Fibroblast of skin of right biceps (primary cell): ENCODE measurements at regions not wholly inside any gene's neighbourhood (a gene's known extent, or its start where the extent isn't known, plus 50 kb on each side); places are given as distances from the start of the nearest gene placed in this dataset.

Experiments
- DNase-seq: peaks from one replicate; pipeline ENCODE4 v3.0.0-alpha.2; 2013

DNA sequence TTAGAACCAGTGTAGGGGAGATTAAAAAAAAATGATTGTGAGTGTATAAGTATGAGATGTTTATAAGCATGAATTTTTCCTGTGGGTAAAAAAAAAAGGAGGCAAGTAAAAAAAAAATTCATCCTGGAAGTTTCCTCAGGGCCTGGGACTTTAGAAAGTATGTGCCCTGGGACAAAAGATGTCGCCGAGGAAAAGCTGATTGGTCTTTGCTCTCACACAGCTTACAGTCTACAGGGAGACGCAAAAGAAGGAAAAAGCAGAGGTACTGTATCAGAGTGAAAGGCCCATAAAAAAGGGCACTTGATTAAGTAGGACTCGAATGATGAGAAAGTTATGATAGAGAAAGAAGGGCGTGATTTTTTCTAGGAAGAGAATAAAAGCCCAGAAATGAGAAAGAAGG, 501.4 kb upstream of the MEF2C start:
- DNase-seq: no peak

DNA sequence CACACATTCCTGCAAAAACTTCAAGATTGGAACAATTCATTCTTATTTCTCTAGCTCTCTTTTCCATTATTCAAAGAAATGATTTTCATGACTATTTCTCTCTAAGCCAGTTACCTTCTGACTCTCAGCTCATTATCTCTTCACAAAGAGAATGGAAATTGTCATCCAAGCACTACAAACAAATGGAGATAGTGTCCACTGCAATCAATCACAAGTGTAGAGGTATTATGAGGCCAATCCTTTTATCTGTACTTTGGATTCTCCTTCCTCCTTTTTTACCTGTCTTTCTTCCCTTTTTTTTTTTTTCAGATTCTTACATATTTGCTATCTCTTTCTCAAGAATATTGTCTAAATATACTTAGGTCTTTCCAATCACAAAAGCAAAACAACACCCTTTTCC, 497.7 kb upstream of the MEF2C start:
- DNase-seq: no peak

DNA sequence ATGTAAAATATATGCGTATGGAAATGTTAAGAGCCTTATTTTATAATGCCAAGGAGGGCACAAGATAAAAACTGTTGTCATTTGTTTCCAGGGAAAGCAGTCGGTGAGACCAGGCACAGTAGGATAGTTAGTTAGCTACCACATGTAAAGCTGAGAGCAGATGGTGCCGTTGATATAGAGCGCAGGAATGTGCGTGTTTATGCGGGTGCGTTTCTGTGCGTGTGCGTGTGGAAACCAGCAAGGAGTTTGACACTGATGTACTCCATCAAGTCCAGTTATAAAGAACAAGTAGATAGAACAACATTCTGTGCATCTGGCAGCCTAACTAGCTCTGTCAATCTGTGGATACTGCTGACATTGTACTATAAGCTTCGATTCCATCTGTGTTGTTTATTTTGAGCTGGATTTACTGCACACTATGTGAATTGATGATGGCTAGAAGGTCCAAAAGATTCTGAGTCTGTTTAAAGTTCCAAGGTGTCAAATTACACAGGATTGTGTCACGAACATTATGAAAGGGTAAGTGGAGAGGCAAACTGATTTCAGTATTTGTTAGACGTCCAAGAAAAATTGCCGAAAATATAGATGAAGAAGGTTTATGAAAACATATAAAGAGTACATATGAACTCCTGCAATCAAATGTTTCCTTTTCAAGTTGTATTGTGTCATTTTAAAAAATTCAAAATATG, 494.9 kb upstream of the MEF2C start:
- no peak for DNase-seq

DNA sequence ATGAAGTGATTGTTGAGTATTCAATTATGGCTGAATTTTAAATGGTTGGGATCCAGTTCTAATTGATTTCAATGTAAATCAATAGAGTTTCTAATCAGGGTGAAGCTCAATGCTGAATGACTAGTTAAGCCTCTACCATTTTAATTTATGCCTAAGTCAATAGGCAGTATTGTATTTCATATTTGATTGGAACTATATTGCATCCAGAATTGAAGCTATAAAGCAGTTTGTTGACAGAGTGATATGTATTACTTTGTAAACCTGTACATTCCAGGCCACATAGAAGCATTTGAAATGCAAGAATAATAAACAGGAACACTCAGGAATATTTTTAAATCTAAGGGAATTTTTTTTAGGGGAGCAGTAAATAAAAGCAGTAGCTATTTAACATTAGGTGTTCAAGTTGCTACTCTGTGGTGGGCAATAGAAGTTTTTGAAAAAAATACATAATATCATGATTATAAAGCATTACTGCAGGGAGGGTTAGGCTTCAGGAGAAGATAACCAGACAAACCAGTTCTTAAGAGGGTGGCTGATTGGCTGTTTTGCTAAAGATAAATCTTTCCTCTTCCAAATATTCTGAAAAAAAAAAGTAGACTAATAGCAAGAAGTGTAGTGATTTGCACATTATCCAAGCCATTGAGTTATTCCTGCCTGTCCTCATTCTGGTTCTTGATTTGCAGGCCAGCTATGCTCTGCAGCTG, 492.0 kb upstream of the MEF2C start:
- DNase-seq: no peak

DNA sequence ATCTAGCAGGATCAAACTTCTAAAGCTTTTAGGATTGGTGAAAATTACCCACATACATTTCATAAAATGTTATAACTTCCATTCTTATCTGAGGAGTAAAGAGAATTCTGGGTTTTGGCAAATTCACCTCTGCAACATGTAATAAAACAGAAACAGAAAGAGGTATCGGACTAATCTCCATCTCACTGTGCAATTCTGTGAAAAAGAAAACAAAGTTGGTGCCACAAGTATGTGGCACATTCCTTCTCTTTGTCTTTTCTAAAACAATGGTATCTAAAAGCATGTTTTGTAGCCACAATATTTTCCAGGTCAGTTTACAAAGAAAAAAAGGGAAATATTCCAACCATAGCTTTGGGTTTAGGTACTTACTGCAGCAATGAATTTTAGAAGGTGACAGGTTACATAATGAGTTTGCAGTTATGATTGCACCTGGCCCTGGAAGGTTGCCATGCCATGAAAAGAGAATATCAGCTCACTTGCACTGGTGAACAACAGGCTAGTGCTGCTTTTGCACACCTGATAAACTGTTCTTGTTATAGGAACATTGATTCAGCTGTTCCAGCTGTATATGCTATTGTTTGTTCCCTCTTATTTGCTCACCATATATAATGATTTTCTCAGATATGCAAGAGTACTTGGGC, 491.3 kb upstream of the MEF2C start:
- no peak for DNase-seq

DNA sequence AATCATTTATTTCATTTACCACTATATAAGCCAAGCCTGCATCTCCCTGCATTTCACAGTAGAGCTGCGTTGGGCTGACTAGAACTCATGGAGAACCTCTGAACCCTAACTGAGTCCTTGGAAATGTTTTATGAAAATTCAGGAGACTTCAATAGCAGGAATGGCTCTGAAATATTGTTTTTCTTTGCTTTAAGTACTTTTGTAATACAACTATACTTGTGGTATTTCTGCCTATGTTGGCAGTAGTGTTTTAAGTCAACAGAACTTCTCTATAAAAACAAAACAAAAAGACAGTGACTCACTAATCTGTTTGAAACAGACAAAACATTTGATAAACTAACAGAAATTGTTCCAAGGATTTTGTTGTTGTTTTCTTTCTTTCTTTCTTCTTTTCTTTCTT, 489.2 kb upstream of the MEF2C start:
- no peak for DNase-seq

DNA sequence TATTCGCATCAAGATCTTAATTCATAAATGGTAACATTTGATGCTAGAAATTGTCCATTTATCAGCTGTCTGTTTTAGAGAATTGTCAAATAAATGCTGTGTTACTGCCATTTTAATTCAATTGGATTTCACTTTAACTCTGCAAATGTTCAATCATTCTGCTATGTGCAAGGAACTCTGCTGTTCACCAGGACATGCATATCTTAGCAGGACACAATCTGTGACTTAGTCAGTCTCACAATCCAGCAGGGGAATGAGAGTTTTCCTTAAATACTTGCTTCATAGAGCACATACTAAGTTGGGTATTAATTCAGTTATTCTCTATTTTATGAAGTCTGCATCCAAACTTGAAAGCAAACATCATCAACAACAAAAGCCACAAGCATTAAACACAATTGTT, 488.7 kb upstream of the MEF2C start:
- no peak for DNase-seq

DNA sequence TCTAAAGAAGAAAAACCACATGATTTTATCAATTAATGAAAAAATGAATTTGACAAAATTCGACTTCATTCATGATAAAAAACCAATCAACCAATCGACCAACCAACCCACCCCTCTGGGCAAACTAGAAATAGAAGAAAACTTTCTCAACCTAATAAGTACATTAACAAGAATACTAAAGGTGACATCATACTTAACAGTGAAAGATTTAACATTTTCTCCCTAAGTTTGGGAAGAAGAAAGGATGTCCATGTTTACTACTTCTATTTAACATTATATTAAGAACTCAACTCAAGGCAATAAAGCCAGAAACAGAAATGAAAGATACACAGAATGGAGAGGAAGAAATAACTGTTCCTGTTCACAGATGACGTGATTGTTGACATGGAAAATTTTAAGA, 476.1 kb upstream of the MEF2C start:
- no peak for DNase-seq

DNA sequence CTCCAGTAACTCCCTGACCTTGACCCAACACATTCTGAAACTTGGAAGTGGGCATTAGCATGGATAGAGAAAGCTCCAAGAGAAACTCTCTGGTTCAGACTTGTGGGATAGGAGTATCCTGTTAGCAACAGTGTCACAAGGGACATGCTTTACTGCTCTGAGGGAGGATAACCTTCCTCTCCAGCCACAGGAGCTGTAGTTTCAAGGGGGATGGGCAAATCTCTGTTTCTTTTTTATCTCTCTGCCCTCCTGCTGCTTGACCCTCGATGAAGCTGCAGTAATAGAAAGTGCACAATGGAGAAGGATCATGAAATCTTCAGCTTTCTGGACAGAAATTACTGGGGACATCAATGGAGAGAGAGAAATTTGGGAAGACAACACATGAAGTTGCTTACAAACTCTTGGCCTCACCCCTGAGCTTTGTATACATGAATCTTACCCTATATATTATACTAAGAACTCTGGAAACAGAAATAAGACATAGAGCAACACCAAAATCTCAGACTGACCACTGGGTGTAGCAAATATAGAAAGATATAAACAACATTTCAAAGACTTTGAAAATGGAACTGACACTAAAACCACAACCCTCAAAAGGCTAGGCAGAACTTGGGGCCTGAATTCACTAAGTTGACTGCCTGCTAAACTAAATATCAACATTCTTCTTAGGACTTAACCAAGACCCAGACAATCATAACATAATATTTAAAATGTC, 471.0 kb upstream of the MEF2C start:
- DNase-seq: no peak

DNA sequence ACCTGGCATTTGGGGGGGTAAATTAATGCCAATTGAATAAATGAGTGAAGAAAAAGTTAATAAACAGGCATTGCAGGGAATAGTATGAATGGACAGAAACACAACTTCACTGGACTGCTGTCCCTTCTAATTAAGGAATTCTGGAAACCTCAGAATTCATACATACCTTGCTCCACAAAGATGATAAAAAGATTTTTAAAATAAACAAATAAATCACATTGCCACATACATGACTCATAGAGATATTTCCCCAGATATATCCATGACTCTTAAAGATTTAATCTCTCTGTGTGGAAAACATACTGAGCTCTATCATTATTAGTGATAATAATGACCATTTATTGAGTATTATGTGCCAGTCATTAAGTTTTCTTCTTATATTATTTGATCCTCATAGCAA, 469.0 kb upstream of the MEF2C start:
- DNase-seq: peak; percentile 49

DNA sequence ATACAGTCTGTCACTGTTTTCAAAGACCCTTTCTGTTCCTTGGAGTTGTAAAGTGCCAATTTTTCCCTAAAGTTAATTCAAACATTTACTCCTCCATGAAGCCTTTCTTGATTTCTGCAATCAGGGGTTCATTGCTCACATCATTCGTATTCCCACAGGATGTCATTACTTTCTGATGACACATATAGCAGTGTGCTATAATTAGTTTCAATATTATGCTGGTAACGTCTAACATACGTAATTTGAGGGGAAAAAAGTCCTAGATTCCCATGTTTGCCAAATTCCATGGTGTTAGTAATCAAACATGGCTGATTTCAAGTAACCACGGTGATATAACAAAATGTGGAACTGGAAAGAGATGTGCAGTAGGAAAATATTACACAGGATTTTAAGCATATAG, 468.2 kb upstream of the MEF2C start:
- DNase-seq: peak; percentile 91

DNA sequence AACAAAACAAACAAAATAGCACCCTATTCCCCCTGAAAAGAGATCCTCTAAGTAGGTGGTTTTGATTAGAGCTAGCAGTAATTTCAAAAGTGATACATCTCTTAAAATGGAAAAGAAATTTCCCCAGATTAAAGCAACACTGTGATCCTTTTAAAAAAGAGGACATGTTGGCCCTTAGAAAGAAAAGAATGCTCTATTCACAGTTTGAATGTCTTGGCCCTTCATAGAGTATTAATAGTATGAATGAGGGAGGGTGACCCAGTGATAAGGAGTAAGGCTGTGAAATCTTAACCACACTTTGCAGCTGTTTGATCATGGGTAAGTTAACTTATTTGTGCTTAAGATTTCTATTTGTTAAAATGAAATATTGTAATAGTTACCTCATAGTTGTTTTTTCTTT, 467.7 kb upstream of the MEF2C start:
- no peak for DNase-seq

DNA sequence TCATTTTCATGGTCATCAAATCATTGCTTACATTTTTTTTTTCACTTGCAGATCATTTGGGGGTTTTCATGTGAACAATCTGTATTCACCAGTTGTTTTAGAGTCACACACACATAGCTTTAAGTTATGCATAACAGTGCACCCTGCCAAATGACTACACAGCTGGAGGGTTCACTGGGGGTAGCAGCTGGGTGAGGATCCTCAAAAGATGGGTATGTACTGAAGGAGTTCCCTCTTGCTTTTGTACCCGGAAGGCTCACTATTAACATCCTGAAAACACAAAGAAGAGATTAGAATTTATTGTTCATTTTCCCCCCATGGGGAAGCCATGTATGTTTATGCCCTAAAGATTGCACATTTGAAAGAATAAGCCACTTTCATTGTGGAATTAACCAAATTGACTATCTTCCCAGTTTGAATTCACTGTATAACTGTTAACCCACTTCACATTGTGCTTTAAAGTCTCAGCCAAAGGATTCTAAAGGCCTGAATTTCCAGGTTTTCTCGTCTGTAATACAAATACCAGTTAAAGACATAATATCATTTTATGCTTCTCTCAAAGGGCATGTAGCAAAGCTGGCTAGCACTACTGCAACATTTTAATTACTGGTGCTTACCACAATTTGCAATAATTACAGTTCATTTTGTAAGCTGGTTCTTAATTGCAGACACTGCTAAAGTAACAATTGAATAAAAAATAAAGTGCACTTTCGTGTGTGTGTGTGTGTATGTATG, 466.4 kb upstream of the MEF2C start:
- peak; percentile 12 for DNase-seq

DNA sequence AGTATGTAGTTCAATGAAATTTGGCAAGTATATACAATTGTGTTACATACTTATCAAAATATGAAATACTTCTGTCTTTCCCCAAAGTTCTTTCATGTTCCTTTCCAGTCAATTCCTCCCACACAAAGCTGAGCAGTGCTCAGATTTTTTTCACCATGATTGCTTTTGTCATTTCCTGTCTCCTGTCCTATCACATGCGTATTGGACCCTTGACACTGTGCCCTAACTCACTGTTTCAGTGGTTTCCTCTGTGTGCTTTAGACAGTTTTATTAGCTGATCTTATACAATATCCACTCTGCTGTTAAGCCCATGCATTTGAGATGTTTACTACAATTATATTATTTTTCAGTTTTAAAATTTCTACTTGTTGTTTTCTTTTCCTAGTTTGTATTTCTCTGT, 463.6 kb upstream of the MEF2C start:
- no peak for DNase-seq

DNA sequence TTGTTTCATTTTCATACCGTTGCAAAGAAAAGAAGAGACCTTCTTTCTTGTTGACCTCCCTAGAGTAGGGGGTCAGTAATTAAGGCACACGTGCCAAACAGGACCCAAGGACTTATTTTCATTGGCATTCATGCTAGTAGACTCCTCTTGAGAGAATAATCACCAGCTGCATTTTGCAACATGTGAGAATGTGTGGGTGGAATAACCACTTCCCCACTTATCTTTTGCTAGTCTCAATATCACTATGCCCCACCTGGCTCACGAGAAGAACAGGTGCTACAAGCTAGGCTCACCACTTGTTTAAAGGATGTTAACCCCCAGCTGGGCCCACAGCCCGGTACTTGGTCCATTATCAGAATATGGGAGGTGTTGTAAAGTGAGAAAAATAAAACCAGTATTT, 460.7 kb upstream of the MEF2C start:
- no peak for DNase-seq

DNA sequence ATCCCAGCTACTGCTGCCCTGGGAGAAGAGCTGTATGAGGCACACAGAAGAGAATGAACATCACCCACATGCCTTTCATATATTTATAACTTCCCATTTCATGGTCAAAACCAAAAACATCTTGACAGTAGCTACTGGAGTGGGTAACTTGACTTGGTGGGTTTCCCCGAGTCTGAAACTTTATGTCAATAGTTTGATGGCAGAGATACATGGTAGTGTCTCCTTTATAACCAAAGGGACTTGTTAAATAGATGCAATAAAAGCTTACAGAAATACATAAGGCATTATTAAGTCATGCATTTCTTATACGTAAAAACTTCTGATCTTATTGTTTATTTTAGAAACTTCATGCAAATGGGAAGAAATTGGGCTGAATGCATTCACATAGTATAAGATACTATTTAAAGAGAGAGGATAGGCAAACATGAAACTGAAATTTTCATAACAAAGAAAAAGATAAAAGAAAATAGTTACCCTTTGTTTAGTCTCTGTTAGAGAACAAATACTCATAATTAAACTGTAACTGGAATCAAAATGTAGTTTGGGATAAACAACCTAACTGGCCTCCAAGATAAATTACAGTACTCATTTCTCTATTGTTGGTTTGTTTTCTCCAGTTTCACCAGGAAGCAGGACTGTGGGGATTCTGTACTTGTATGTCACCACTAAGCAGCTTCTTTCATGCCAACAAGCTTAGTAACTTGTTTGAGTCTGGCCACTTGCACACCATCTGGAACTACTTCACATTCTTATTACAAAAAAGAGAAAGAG, 459.3 kb upstream of the MEF2C start:
- DNase-seq: peak; percentile 89

DNA sequence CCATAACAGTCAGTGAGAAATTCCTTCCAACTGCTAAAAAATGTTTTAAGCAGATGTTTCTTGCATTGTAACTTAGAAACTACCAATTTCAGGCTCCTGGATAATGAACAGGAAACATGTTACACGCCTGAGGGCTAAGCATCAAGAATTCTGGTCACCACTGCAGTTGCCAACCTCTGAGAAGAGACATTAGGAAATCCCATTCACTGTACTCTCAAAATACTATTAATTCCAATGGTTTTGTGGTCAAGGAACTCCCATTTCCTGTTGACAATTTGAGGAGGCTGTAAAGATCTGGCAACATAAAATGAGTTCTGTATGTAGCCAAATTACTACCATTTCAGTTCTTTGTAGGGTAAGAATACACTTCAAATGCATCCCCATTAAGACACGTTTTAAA, 456.0 kb upstream of the MEF2C start:
- DNase-seq: peak; percentile 81

DNA sequence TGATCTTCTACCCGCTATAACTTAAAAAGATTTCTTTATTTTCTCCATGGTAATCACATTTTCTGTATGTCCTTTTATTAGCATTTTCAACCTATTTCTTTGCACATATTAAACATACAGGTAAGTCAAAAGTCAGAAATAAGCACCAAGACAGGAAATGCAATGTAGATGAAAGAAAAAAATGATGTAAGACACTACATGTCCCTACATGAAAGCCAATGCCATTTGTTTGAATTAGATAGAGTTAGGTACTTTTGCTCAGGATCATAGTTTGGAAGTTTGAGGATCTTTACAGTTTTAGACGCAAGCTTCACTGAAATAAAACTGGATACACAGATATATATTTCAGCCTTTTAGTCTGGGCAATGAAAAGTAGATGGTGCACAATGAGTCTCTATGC, 453.1 kb upstream of the MEF2C start:
- DNase-seq: no peak

DNA sequence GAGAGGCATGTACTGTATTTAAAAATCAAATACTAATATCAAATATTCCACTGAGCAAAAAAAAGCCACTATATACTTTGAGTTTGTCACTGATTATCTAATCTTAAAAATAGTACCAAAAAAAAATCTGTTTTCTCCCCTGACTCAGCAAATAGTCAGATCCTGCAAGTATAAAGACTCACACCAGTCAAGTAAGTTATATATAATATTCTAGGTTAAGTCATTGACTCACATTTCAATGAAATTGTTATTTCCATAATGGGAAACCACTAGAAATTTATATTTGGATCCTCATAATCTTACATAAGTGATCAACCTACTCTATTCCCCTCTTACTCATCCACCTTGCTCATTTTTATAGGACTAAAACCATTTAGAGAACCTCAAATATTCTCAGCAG, 447.2 kb upstream of the MEF2C start:
- peak; percentile 14 for DNase-seq

DNA sequence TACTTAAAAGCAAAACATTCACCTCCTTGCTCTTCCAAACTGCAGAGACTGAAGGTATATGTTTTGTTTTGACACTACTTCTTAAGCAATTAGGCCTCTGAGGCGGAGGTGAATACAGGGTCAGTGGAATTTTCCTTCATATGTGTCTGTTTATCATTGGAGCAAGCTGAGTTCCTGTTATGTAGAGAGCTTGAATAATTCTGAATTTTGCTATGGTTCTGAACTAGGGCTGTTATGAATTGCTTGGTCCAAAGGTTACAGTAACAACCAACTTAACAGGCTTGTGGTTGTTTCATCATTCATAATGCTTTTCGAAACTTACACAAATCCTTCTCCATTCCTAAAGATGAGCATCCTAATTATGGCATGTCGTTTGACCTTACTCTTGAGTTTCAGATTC, 444.6 kb upstream of the MEF2C start:
- no peak for DNase-seq

DNA sequence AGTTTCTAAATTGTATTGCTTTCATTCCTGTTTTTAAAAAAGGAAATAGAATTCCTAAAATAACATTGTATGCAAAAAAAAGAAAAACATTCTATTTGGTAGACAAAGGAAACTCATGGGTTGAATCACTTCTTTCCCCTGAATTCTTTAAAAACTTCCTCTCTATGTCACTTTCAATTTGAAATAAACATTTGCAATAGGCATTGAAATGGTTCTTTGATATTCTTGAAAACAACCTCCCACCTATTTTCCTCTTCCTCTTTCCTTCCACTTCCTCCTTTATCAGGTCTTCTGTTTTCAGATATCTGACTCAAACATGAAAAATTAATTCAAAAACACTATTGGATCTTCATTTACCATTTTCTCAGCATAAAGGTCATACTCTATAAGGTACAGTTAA, 442.0 kb upstream of the MEF2C start:
- no peak for DNase-seq
